Endometrium (tissue), 2 donors: ENCODE measurements at regions not wholly inside any gene's neighbourhood (a gene's known extent, or its start where the extent isn't known, plus 50 kb on each side); places are given as distances from the start of the nearest gene placed in this dataset.
"Not testable (repeated sequence)": the region's sequence is repeated elsewhere in the genome, so short reads cannot be mapped to it uniquely, and the experiment has no call there.

Source experiments
- FAIRE-seq: peaks from 2 replicates; lab custom pipeline; 2012; peaks lifted over from hg19 to GRCh38; lab: Jason Lieb, UNC
- donor health status: control.
- donor health status: control.

DNA sequence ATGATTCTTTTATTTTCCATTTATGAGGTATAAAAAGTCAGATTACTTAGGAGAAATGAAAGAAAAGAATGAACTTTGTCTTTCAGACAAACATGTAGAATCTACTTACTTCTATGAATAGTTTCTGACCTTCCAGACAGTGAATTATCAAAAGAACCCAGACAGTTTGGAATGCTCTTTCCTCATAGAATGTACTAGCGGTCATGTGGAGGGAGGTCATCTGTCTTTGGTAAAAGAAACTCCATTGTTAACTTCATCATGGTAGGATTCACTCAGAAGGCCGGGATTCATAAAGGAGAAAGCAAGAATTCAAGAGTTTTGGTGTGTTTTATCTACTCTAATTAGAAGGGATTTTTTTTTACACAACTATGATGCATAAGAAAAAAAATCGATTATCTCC, 144.8 kb upstream of the ZNF804B start:
- no peak for FAIRE-seq

DNA sequence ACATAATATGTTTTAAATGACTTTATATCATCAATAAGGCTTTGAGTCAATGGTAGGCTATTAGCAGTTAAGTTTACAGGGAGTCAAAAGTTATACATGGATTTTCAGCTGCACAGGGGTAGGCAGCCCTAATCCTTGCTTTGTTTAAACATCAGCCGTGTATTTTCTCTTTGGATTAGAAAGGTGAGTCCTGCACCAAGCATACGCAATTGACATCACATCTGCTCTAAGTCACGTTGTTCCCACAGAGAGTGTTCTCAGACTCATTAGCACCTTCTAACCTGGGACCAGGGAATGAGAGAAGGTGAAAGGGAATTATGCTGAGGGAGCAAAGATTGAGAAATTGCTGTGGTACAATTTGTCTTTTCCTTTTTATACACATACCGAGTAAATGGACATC, 148.6 kb upstream of the ZNF804B start:
- FAIRE-seq: no peak

DNA sequence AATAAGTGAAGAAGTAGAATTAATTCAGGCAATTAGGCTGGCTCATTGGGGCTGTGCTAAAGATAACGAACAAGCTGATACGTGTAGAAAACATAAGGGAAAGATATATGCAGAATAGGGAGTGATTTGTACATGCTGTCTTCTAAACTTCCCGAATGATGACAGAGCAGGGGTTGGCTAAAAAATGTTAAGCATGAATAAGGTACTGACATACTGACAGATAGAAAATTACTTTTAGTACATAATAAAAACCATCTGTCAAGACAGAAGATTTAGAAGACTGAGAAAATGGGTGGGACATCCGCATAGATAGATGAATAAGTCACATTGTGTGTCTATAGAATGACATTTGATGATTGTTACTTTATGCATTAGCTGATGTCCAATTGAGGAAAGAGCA, 158.8 kb upstream of the ZNF804B start:
- FAIRE-seq: no peak

DNA sequence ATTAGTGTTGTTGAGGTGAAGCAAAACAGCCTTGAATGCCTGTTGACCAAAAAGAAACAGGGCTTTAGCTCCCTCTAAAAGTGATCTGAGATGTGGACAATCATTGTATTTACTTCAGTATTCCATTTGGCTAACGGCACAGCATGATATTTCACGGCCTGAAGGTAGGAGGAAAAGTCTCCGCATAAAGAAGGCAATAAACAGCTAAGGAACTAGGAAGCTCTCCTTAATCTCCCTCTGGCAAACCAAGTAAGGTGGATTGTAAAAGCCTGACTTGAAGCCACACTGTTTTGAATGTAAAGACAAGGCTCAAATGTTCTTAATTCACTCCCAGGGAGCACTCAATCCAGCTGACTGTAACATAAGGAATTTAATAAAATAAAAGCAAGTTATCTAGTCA, 160.0 kb upstream of the ZNF804B start:
- no peak for FAIRE-seq

DNA sequence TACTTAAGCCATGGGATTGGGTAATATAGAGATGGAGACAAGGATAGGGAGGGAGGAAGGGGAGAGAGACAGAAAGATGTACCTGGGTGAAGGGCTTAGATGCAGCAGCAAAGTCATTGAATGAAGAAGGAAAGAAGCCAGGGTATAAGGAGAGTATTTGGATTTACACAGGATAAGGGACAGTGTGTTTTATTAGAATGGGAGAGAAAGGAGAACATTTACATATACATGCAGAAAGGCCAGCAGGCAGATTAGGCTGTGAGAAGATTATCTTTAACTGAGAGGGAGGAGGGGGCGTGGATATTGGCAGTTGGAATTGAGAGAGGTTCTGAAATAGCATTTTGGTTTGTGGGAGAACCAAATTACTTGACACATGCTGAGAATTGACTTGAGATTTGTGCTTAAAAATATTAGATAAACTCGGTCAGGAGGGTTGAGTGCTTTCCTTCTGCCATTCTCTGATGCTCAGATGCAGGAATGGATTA, 161.5 kb upstream of the ZNF804B start:
- no peak for FAIRE-seq

DNA sequence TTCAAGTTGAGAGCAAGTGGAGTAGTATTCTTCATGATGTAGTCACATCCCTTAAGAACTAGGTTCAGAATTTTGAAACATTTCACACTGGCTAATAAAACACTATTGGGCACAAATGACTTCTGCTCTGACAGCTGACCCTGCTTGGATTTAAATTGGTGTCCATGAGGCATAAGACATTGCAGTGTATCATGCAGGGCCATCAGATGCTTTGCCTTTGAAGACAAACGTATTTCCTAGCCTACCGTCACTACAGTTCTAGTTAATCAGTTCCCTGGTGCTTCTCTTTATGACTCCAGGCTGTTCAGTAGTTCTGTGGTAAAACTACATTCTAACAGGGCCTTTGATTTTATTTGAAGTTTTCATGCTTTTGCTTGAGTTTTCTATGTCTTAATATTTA, 168.5 kb upstream of the ZNF804B start:
- no peak for FAIRE-seq

DNA sequence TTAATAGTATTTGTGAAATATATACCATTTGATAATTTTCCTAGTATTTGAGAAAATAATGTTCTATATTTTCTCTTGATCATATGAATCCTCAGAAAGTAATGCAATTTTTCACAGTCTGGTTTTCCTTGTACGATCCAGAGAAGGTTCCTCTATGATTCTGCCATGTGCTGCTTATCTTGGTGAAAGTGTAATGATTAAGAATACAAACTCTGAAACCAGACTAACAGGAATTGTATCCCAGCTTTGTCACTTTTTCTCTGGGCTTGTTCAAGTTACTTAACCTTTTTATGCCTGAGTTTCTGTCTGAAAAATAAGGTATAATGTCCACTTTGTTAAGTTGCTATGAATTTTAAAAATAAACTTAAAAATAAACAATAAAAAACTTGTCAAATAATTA, 169.6 kb upstream of the ZNF804B start:
- no peak for FAIRE-seq

DNA sequence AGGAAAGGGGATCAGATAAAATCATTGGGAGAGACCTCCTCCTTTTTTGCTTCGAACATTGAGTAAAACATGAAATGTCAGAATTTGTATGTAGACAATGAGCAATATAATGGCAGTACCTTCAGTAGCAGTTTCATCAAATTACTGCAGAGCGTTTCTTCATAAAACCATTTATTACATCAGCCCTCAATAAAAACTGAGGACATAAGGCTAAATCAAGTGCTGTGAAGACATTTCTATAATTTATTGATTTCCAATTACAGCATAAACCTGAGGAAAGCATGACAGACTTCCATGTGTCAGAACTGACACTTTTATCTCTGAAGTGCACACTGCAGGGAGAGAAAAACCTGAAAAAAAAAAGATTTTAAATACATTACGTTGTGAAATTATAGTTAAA, 172.6 kb upstream of the ZNF804B start:
- no peak for FAIRE-seq

DNA sequence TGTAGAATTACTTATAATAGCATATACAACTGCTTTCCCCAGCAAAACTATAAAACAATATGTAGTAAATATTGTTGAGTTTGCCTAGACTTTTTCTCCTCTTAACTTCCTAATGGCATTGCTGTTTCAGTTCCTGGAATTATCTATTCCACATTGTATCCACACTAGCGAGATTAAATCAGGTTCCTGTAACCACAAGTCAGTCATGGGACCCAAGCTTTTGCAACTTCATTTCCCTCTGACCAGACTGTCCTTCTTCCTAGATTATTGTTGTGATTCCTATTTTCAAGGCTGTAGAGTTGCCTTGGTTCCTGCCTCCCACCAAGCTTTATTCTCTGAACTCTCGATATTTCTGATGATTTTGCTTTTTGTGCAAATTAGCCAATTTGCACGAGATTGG, 173.3 kb upstream of the ZNF804B start:
- no peak for FAIRE-seq

DNA sequence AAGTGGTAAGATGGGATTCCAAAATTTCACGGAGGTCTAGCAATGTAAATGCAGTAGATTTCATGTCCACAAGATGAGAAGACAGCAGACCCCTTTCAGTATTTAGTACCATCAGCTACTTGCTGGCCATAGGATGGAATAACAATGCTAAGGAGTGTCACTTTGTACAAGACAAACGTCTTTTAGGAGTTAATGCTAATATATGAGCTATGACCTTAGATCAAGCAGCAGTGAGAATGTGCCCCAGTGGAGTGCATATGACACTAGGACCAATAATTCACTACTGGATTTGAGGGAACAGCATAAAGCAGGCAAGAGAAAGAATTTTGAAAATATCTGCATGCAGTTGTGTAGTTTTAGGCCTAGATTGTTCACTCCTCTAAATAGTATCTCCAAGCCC, 182.8 kb upstream of the ZNF804B start:
- FAIRE-seq: no peak

DNA sequence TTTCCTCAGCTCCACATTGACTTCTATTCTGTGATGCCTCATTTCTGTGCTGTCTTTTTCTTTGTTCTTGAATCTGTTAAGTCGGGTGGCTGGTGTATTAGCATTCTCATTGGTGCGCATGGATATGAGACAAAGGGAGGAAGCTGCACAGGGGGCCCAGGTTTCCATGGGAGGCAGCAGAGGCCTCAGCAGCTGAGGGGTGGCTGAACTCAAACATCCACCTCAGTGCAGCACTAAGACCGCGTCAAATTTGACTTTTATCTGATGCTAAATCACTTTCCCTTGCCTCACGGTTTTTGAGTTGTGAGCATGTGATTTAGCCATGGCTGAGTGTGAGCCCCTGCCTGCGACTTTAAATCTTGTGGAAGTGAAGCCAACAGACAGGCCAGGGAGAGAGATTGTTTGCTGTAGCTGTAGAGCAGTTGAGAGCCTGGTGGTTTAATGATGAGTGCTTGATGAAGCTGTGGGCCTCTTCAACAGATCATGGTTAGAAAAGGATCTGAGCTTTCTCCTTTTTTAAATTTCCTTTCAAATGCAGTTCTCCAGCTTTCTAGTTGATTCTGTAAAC, 193.3 kb upstream of the ZNF804B start:
- no peak for FAIRE-seq

DNA sequence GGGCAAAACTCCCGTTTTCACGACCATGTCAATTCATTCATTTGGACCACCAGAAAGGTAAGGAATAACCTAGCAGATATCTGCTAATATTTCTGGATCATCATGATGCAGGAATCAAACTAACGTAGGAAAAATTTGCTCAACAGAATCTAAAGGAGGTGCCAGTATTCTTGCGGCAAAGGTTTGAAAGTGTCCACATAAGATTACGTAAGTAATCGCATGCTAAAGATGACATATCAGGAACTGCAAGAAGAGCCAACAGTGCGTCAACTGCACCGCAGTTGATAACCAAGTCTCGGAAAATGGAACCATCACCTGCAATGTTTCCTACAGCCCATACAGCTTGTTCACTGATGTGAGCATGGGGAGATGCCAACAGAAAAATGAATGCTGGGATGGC, 194.1 kb upstream of the ZNF804B start:
- FAIRE-seq: no peak

DNA sequence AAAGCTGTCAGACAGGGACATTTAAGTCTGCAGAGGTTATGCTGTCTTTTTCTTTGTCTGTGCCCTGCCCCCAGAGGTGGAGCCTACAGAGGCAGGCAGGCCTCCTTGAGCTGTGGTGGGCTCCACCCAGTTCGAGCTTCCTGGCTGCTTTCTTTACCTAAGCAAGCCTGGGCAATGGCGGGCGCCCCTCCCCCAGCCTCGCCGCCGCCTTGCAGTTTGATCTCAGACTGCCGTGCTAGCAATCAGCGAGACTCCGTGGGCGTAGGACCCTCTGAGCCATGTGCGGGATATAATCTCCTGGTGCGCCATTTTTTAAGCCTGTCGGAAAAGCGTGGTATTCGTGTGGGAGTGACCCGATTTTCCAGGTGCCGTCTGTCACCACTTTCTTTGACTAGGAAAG, 203.1 kb upstream of the ZNF804B start:
- FAIRE-seq: not testable (repeated sequence)

DNA sequence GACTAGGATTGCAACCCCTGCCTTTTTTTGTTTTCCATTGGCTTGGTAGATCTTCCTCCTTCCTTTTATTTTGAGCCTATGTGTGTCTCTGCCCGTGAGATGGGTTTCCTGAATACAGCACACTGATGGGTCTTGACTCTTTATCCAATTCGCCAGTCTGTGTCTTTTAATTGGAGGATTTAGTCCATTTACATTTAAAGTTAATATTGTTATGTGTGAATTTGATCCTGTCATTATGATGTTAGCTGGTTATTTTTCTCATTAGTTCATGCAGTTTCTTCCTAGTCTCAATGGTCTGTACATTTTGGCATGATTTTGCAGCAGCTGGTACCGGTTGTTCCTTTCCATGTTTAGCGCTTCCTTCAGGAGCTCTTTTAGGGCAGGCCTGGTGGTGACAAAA, 204.7 kb upstream of the ZNF804B start:
- not testable (repeated sequence) for FAIRE-seq

DNA sequence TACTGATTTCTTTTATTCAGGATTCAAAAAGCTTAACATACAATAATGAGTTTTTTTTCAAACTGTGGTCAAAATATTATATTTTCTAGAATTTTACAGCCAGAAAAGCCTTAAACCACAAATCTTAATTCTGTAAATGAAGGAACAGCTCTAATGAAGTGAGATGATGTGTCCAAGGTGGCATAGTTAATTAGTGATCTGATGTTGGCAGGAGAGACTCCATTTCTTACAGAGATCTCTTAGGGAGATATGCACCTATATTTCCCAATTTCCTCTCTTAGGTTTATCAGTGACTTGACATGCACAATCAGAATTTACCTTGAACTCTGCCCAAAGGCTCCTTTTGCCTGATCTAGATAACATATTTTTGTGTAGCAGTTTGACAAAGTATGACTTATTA, 211.1 kb upstream of the ZNF804B start:
- no peak for FAIRE-seq

DNA sequence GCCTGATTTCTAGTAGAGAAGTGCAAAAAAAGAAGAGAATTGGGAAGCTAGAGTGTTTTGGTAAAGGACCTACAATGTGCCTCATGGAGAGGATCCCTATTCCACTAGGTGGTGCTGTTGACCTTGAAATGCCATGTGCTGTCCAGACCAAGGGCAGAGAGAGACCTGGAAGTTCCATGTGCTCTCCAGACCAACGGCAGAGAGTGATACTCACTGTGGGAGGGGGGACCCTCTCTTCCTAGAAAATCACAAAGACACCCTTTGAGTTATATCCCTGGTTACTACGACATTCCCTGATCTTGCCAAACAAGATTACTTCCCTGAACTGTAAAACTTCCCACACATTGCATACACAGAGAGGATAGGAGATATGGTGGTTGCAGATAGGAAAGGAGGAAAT, 212.7 kb upstream of the ZNF804B start:
- FAIRE-seq: no peak

DNA sequence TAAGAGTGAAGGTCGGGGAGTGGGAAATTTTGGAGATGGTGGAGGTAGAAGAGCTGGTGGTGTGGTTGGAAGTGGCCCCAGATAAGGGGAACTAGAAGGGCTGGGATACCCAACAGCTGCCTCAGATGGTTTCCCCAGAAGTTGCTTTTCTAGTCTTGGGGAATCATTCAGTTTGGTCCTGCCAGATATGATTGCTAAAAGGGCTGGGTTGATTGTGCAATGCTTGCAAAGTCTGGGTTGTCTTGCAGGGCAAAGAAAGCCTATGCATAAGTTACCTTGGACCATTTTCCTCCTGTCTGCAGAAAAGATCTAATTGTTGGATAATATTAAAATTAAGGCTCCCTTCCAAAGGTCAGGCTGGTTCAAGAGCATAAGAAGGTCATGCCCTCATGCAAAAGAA, 213.8 kb upstream of the ZNF804B start:
- FAIRE-seq: no peak

DNA sequence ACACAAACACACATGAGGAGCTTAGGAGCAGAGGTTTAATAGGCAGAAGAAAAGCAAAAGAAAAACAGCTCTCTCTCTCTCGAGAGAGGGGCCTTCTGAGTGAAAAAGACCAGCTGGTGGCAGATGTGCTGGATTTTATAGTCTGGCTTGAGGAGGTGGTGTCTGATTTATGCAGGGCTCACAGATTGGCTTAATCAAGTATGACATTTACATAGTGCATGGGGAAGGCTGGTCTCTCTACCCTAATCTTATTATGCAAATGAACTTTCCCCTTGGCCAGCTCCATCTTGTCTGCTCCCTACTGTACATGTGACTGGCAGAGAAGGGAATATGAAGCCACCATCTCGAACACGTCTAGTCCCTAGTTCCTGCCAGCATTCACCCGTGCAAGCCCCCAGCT, 219.5 kb upstream of the ZNF804B start:
- no peak for FAIRE-seq

DNA sequence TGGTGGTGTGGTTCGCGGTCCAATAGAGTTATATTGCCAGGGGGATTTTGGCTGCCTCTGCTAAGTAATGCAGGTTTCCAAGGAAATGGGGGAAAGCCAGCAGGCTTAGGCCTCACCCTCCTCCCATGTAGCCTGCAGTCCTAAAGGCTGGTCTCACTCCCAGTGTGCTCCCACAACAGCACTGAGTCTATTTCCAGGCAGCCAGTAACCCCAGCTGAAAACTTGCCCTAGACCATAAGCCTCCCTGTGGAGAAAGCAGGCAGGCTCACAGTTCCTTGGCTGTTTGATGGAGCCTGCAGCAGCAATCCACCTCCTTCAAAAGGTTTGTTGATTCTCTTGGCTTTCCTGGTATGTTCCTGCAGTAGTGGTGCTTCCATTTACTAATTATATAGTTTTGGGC, 220.0 kb upstream of the ZNF804B start:
- FAIRE-seq: no peak

DNA sequence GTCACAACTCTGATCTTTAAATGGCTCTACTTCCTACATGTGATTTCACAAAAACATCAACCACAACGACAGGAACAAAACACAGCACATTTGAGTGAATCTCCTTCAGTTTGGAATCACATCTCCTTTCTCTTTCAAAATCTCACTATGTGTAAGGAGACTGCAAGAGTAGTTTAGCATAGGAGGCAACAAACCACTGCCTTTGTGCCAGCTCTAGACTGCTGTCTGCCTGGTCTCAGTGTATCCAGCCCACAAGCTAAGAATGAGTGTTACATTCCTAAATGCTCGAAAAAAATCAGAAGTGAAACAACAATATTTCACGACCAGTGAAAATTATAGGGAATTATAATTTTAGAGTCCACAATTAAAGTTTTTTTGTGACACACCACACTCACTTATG, 217.0 kb upstream of the STEAP4 start:
- no peak for FAIRE-seq

DNA sequence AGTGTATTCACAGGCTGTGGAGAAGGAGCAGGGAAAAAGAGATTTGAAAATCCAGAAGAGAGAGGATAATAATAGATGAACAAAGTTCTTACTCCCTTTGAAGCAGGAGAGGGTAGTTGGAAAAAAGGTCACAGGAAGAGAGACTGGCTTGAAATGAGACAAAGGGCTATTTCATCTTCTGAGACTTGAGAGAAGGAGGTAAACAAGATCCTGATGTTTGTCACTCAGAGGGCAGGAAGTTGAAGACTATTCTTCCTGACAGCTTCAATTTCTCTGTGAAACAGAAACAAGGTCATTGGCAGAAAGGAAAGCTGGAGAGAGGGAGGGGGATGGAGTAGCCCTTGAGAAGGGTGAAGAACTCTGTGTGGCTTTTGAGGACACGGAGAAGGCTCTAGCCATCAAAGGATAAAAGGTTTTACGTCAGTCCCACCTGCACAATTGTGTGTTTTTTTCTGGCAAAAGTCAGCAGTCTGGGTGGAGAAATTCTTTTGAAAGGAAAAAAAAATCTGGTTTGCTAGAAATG, 216.1 kb upstream of the STEAP4 start:
- no peak for FAIRE-seq

DNA sequence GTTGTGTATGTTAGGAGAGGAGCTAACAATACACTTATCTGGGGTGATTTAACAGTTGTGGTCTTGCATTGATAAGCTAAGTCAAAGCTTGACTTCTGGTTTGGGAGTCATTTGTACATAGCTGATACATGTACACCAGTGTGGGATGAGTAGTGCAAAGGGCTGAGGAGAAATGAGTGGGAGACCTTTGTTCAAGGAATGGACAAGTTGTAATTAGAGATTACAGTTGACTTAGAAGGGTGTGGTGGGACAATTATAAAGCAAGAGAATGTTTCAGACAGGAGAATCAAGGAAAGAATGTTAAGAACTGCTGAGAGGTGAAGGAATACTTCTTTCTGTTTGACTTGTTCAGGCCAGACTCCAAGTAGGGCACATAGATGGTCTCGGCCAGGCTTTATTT, 209.7 kb upstream of the STEAP4 start:
- no peak for FAIRE-seq

DNA sequence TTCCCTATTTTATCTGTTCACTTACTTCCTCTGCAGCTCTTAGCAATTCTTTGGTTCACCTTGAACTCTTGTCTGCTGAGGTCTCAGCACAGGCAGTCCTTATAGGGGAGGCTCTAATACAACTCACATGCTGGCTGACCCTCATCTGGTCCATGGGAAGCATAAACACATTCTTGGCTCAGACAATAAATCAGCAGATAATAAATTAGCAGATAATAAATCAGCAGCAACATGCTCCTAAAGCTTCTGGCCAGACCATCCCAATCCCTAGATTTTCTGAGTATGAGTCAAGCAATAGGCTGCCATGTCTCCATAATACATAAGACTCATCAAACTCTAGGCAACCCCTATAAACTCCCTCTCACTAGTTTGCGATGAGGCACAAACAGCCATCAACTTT, 208.6 kb upstream of the STEAP4 start:
- no peak for FAIRE-seq

DNA sequence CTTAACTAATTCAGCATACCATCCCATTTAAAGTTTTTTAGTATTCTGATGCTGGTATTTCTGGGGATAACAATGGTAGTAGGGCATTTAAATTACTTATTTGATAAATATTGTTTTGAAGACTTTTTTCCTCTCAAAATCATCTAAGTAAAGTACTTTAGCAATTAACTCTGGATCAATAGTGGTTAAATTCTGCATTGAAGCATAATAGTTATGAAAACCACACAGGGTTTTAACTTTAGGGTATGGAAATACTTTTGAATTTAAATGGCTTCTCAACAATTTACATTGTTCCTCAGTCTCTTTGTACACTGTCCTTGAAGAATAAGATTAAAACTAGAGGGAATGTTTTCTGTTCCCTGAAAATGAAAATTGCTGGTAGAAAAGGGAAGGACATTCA, 202.6 kb upstream of the STEAP4 start:
- no peak for FAIRE-seq

DNA sequence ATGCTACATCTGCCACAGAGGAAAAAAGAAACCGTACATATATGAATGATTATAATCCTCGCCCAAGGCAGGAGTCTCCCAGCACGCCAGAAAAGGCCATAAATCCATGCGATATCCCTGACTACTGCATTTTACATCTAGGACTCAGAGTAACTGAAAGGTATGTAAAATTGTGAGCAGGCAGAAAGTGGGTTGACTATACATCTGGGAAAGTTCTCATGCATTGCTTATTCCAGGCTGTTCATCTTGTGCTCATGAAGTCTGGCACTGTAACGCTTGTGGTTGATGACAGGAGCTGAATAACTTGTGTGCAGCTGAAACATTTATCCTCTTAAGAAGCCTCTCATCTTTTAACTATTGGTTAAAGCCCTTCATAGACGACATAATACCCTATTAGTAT, 193.4 kb upstream of the STEAP4 start:
- FAIRE-seq: no peak
